OCI-LY3 (cell line): ENCODE measurements at regions not wholly inside any gene's neighbourhood (a gene's known extent, or its start where the extent isn't known, plus 50 kb on each side); places are given as distances from the start of the nearest gene placed in this dataset.

Experiments used
- CTCF ChIP-seq: fragments of 200-600, 300-600 bp; sonication (generic); IDR thresholded peaks from 2 replicates; pipeline ENCODE4 v1.5.1; 2014; ENCODE audit warnings: antibody characterized with exemption, low read length, low read depth
- EZH2phosphoT487 ChIP-seq: fragments of 200-600 bp; shearing (Covaris generic); IDR thresholded peaks from 2 replicates; pipeline ENCODE4 v1.6.1; 2018; ENCODE audit warnings: antibody characterized with exemption, mixed run types, low read depth

- no peak for TF ChIP-seq CTCF
- TF ChIP-seq EZH2phosphoT487: no peak
Observed at GRCh38 chr6:22206106-22206505, 90.7 kb downstream of the PRL start.
